HepG2 (cell line): ENCODE measurements at regions not wholly inside any gene's neighbourhood (a gene's known extent, or its start where the extent isn't known, plus 50 kb on each side); places are given as distances from the start of the nearest gene placed in this dataset.

Source experiments
- CBX5 ChIP-seq: sonication (generic); formaldehyde crosslinking; IDR thresholded peaks from 2 replicates; pipeline ENCODE4 v1.4.0; 2020; ENCODE audit warnings: missing genetic modification reagents, borderline replicate concordance
- GMEB1 ChIP-seq: sonication (generic); formaldehyde crosslinking; IDR thresholded peaks from 2 replicates; pipeline ENCODE4 v1.5.1; 2020; ENCODE audit warnings: missing genetic modification reagents, mild to moderate bottlenecking, borderline replicate concordance
- HDAC6 ChIP-seq: fragments of 200-600 bp; sonication (generic); IDR thresholded peaks from 2 replicates; pipeline ENCODE4 v1.7.0; 2017; ENCODE audit warnings: mild to moderate bottlenecking, antibody characterized with exemption, low read length, low read depth
- ZFX ChIP-seq: sonication (generic); formaldehyde crosslinking; IDR thresholded peaks from 2 replicates; pipeline ENCODE4 v1.4.0; 2020; ENCODE audit warnings: mild to moderate bottlenecking, low read depth, missing genetic modification reagents, moderate library complexity
- ZNF138 ChIP-seq: sonication (generic); formaldehyde crosslinking; IDR thresholded peaks from 2 replicates; pipeline ENCODE4 v1.5.0; 2020; ENCODE audit warnings: mild to moderate bottlenecking, low read depth, missing genetic modification reagents
- ZNF256 ChIP-seq: sonication (generic); formaldehyde crosslinking; conservative IDR thresholded peaks from 2 replicates; pipeline ENCODE4 v1.4.0; 2020; ENCODE audit warnings: missing genetic modification reagents

GRCh38 chr12:16692099-16692498 is 86.1 kb upstream of the LMO3 start:
- TF ChIP-seq CBX5 (CRISPR knock-in tag) (no peak), ZFX (CRISPR knock-in tag) (no peak), ZNF256 (CRISPR knock-in tag) (no peak), ZNF138 (no peak), GMEB1 (CRISPR knock-in tag) (no peak), HDAC6 (no peak)
